Smooth muscle cell (in vitro differentiated cells): ENCODE measurements at regions not wholly inside any gene's neighbourhood (a gene's known extent, or its start where the extent isn't known, plus 50 kb on each side); places are given as distances from the start of the nearest gene placed in this dataset.
A peak's percentile ranks its signal among the peaks of the same experiment; 100 is the strongest.

Source experiments
- DNase-seq: peaks from one replicate; lab custom pipeline; 2025; ENCODE audit not compliant: unreplicated experiment; lab: John Stamatoyannopoulos, UW
- H2AFZ ChIP-seq: fragments of 200-600 bp; sonication (generic); 2 replicates; pipeline ENCODE4 v1.6.0; 2016; ENCODE audit warnings: antibody characterized with exemption, low read depth, mild to moderate bottlenecking
- H3F3A ChIP-seq: fragments of 200-600 bp; sonication (generic); 2 replicates; pipeline ENCODE4 v1.6.0; 2017; ENCODE audit warnings: antibody characterized with exemption, low read depth
- H3K27ac ChIP-seq: fragments of 200-600 bp; sonication (generic); 2 replicates; pipeline ENCODE4 v1.5.1; 2016; ENCODE audit warnings: low read depth, mild to moderate bottlenecking
- H3K27me3 ChIP-seq: fragments of 200-600 bp; sonication (generic); 2 replicates; pipeline ENCODE4 v1.6.1; 2016; ENCODE audit warnings: low read depth, mild to moderate bottlenecking
- H3K36me3 ChIP-seq: fragments of 200-600 bp; sonication (generic); 2 replicates; pipeline ENCODE4 v1.5.1; 2016; ENCODE audit warnings: low read depth
- H3K4me1 ChIP-seq: fragments of 200-600 bp; sonication (generic); 2 replicates; pipeline ENCODE4 v1.5.1; 2016; ENCODE audit warnings: low read depth
- H3K4me2 ChIP-seq: fragments of 200-600 bp; sonication (generic); 2 replicates; pipeline ENCODE4 v1.6.0; 2016; ENCODE audit warnings: mild to moderate bottlenecking
- H3K4me3 ChIP-seq: fragments of 200-600 bp; sonication (generic); 2 replicates; pipeline ENCODE4 v1.5.1; 2016; ENCODE audit warnings: mild to moderate bottlenecking
- H3K79me2 ChIP-seq: fragments of 200-600 bp; sonication (generic); 2 replicates; pipeline ENCODE4 v1.6.0; 2016; ENCODE audit warnings: low read depth, mild to moderate bottlenecking
- H3K9ac ChIP-seq: fragments of 200-600 bp; sonication (generic); 2 replicates; pipeline ENCODE4 v1.6.0; 2016; ENCODE audit warnings: low read depth
- H3K9me3 ChIP-seq: fragments of 200-600 bp; sonication (generic); replicated peaks from 2 replicates; pipeline ENCODE4 v1.5.1; 2016; ENCODE audit warnings: low read depth
- H4K20me1 ChIP-seq: fragments of 200-600 bp; sonication (generic); 2 replicates; pipeline ENCODE4 v1.6.0; 2016; ENCODE audit warnings: low read depth
- CTCF ChIP-seq: fragments of 200-600 bp; sonication (generic); IDR thresholded peaks from 2 replicates; pipeline ENCODE4 v1.5.1; 2017; ENCODE audit warnings: borderline replicate concordance, mild to moderate bottlenecking, antibody characterized with exemption; ENCODE audit not compliant: insufficient read depth, poor library complexity, severe bottlenecking
- WGBS: methylation state at CpG from one replicate; pipeline ENCODE4 v1.1.7; 2016; ENCODE audit warnings: low lambda C conversion rate; 5-methylcytosine and 5-hydroxymethylcytosine counted together

- DNase-seq, result no peak
- 75% methylated on average over 4 of the region's 4 CpGs for WGBS
- no peaks in the 10 kb centered on the region for H3F3A ChIP-seq
- no peaks in the 10 kb centered on the region for H3K36me3 ChIP-seq
- no peaks in the 10 kb centered on the region for H3K27me3 ChIP-seq
- TF ChIP-seq CTCF, result no peak
- H3K4me3 ChIP-seq, result no peak overlapping the region
- no peak overlapping the region for H3K4me2 ChIP-seq
- no peak overlapping the region for H3K27ac ChIP-seq
- H3K4me1 ChIP-seq, result no peaks in the 10 kb centered on the region
- H3K9me3 ChIP-seq, result no peaks in the 10 kb centered on the region
- no peak overlapping the region for H2AFZ ChIP-seq
- H3K9ac ChIP-seq, result no peak overlapping the region
- no peaks in the 10 kb centered on the region for H4K20me1 ChIP-seq
- no peaks in the 10 kb centered on the region for H3K79me2 ChIP-seq
Observed at GRCh38 chr2:180607514-180608049, 372.8 kb upstream of the UBE2E3 start.

GRCh38 chr2:180604077-180604476 is 376.3 kb upstream of the UBE2E3 start:
- Histone ChIP-seq H3K4me1 (no peaks in the 10 kb centered on the region), H3K4me3 (no peak overlapping the region), H3F3A (no peaks in the 10 kb centered on the region), H3K27ac (peak overlapping the region; percentile 22), H3K9ac (no peak overlapping the region), H3K36me3 (no peaks in the 10 kb centered on the region), H3K79me2 (no peaks in the 10 kb centered on the region), H4K20me1 (no peaks in the 10 kb centered on the region), H3K4me2 (peak overlapping the region; percentile 48), H3K9me3 (no peaks in the 10 kb centered on the region), H2AFZ (peak overlapping the region; percentile 31), H3K27me3 (no peaks in the 10 kb centered on the region)
- TF ChIP-seq CTCF, result peak; percentile 35
- DNase-seq, result no peak
- 11% methylated on average over 4 of the region's 4 CpGs for WGBS

GRCh38 chr2:180601016-180601415 is 379.4 kb upstream of the UBE2E3 start:
- 87% methylated on average over 1 of the region's 1 CpG for WGBS
- Histone ChIP-seq H3K9ac (no peak overlapping the region), H2AFZ (no peak overlapping the region), H3K79me2 (no peaks in the 10 kb centered on the region), H3K36me3 (no peaks in the 10 kb centered on the region), H4K20me1 (no peaks in the 10 kb centered on the region), H3K27me3 (no peaks in the 10 kb centered on the region), H3F3A (no peaks in the 10 kb centered on the region), H3K4me3 (no peak overlapping the region), H3K27ac (no peak overlapping the region), H3K9me3 (no peaks in the 10 kb centered on the region), H3K4me2 (no peak overlapping the region), H3K4me1 (no peaks in the 10 kb centered on the region)
- TF ChIP-seq CTCF, result no peak
- DNase-seq, result no peak

GRCh38 chr2:180599804-180600203 is 380.6 kb upstream of the UBE2E3 start:
- Histone ChIP-seq H2AFZ (no peak overlapping the region), H3K27ac (no peak overlapping the region), H3K36me3 (no peaks in the 10 kb centered on the region), H3K27me3 (no peaks in the 10 kb centered on the region), H4K20me1 (no peaks in the 10 kb centered on the region), H3K9me3 (no peaks in the 10 kb centered on the region), H3K9ac (no peak overlapping the region), H3K4me1 (no peaks in the 10 kb centered on the region), H3K79me2 (no peaks in the 10 kb centered on the region), H3K4me3 (no peak overlapping the region), H3K4me2 (no peak overlapping the region), H3F3A (no peaks in the 10 kb centered on the region)
- no peak for DNase-seq
- 63% methylated on average over 4 of the region's 4 CpGs for WGBS
- TF ChIP-seq CTCF, result no peak
